Kidney (tissue), 13 donors: ENCODE measurements at regions not wholly inside any gene's neighbourhood (a gene's known extent, or its start where the extent isn't known, plus 50 kb on each side); places are given as distances from the start of the nearest gene placed in this dataset.
"Not testable (repeated sequence)": the region's sequence is repeated elsewhere in the genome, so short reads cannot be mapped to it uniquely, and the experiment has no call there.

ENCODE experiments used
- DNase-seq, 5 donors: peaks; one replicate each; pipeline ENCODE4 v3.0.0-alpha.2; 2013 to 2020
- FAIRE-seq: peaks from 2 replicates; lab custom pipeline; 2012; peaks lifted over from hg19 to GRCh38; lab: Jason Lieb, UNC
- H3K27ac ChIP-seq, 2 donors: one replicate each; pipeline ENCODE4 v1.7.0; 2013; ENCODE audit warnings: low read depth in 2 of 2, low read length in 2 of 2, inconsistent platforms in 1 of 2
- H3K27me3 ChIP-seq: one replicate; pipeline ENCODE4 v1.7.1; 2013; ENCODE audit warnings: low read length, inconsistent platforms; ENCODE audit not compliant: control insufficient read depth, insufficient read depth
- H3K36me3 ChIP-seq, 3 donors: one replicate each; pipeline versions ENCODE4 v1.7.0 to v1.7.1; 2013; ENCODE audit warnings: low read length in 3 of 3, control low read depth in 1 of 3, inconsistent platforms in 1 of 3; ENCODE audit not compliant: insufficient read depth in 3 of 3, control insufficient read depth in 2 of 3
- H3K4me1 ChIP-seq, 3 donors: one replicate each; pipeline versions ENCODE4 v1.7.0 to v1.7.1; 2013; ENCODE audit warnings: low read length in 3 of 3, inconsistent platforms in 1 of 3, low read depth in 1 of 3; ENCODE audit not compliant: control insufficient read depth in 2 of 3, insufficient read depth in 2 of 3
- H3K4me3 ChIP-seq, 3 donors: one replicate each; pipeline versions ENCODE4 v1.7.0 to v1.8.1; 2013; ENCODE audit warnings: low read length in 3 of 3, control low read depth in 1 of 3, inconsistent platforms in 1 of 3
- H3K9ac ChIP-seq, 3 donors: one replicate each; pipeline versions ENCODE4 v1.7.0 to v1.7.1; 2013; ENCODE audit warnings: low read length in 3 of 3, control low read depth in 1 of 3, inconsistent platforms in 1 of 3
- H3K9me3 ChIP-seq, 3 donors: one replicate each; pipeline versions ENCODE4 v1.7.0 to v1.7.1; 2013; ENCODE audit warnings: low read length in 3 of 3, control low read depth in 1 of 3, inconsistent platforms in 1 of 3; ENCODE audit not compliant: control insufficient read depth in 2 of 3, insufficient read depth in 1 of 3
- intact Hi-C: fragments of 100-400 bp; cut with DNase I; formaldehyde crosslinking; loops from one replicate; pipeline ENCODE4 v1.11.1; 2022
- TF ChIP-seq, protein P1 (sequence below): IDR thresholded peaks from 3 replicates; pipeline ENCODE4 v1.5.1; 2012; ENCODE audit warnings: mild to moderate bottlenecking, moderate library complexity, borderline replicate concordance; ENCODE audit not compliant: insufficient read depth; ENCODE audit errors: extremely low read depth
- donor health status: control.
- donor health status: control.
- donor health status: control.
- donor health status: control.
- donor health status: control.
- donor health status: DM: yes; HTN: yes; CAD: no.
- donor health status: Normal renal cell carcinoma (clear cell type).

DNA sequence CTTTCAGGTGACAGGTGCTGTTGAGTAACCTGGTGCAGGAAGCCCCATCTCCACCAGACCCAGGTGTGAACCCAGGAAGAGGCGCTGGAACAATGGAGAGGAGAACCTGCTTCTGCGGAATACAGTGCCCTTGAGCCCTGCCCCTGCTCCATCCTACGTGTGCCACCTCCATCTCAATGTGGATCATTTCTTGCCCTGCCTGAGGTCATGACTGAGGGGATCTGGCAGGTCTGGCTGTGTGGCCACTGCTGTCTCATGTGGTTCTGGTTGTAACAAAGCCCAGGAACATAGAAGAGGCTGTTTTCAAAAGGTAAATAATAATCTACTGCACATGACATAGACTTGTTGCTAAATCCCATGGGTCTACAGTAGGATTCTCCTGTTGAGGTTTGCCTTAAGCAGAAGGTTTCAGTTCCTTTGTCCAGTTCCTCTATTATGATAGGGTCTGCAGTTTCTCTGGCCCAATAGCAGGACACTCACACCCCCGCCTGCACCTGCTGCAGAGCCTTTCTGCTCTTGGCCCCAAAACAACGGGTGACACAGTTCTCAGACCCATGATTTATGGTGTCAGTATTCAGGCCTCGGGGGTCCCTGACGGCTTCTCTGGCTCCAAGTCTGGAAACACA is 113.5 kb upstream of the IGLL5 start:
- TF ChIP-seq, protein P1, sequence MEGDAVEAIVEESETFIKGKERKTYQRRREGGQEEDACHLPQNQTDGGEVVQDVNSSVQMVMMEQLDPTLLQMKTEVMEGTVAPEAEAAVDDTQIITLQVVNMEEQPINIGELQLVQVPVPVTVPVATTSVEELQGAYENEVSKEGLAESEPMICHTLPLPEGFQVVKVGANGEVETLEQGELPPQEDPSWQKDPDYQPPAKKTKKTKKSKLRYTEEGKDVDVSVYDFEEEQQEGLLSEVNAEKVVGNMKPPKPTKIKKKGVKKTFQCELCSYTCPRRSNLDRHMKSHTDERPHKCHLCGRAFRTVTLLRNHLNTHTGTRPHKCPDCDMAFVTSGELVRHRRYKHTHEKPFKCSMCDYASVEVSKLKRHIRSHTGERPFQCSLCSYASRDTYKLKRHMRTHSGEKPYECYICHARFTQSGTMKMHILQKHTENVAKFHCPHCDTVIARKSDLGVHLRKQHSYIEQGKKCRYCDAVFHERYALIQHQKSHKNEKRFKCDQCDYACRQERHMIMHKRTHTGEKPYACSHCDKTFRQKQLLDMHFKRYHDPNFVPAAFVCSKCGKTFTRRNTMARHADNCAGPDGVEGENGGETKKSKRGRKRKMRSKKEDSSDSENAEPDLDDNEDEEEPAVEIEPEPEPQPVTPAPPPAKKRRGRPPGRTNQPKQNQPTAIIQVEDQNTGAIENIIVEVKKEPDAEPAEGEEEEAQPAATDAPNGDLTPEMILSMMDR: no peak
- Histone ChIP-seq H3K36me3 (no peaks in the 10 kb centered on the region), H3K9ac (no peak overlapping the region), H3K9me3 (no peaks in the 10 kb centered on the region), H3K4me3 (no peak overlapping the region), H3K27ac (no peak overlapping the region), H3K27me3 (no peaks in the 10 kb centered on the region), H3K4me1 (no peaks in the 10 kb centered on the region)
- FAIRE-seq: no peak
- DNase-seq: no peak
- intact Hi-C loops: no loop called here

DNA sequence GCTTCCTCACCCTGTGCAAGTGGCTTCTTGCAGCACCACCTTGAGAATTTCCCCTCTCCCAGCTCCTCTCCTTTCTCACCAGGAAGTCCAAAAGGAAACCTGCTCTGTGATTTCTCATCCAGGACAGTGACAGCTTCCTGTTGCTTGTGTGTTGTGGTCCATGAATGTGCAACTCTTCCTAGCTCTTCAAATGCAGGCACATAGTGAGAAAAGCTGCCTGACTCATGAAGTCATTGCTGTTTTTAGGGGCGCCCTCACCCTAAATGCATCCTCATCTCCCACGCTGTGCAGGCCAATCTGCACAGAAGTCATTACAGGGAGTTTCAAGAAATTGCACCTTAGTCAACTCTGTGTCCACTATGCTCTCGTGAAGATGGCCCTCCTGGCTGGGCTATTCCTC is 112.9 kb upstream of the IGLL5 start:
- intact Hi-C loops, H3K4me3 ChIP-seq, H3K9ac ChIP-seq, H3K36me3 ChIP-seq, H3K27ac ChIP-seq, DNase-seq, H3K4me1 ChIP-seq, FAIRE-seq, H3K27me3 ChIP-seq, H3K9me3 ChIP-seq: not testable (repeated sequence)

DNA sequence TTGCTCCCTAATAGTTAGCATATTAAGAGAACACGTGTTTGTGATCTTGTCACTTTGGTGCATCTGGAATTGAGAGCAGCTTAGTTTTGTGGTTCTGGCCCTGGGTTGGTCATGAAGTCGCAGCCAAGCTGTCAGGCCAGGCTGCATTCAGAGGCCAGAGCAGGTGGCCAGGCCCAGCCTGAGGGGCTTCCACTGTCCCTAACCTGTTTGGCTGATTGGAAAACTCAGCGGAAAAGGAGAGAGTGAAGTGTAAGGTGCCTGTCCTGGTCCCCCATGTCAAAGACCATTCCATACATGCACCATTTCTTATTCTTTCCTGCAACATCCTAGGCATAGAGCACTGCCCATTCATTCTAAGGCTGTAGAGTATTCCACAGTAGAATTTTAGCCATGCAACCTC is 111.5 kb upstream of the IGLL5 start:
- H3K4me3 ChIP-seq: no peak overlapping the region
- H3K9ac ChIP-seq: no peak overlapping the region
- intact Hi-C loops: no loop called here
- TF ChIP-seq, protein P1: no peak
- DNase-seq (no peak), FAIRE-seq (no peak)
- no peaks in the 10 kb centered on the region for H3K27me3 ChIP-seq
- H3K9me3 ChIP-seq: no peaks in the 10 kb centered on the region
- no peaks in the 10 kb centered on the region for H3K36me3 ChIP-seq
- no peaks in the 10 kb centered on the region for H3K4me1 ChIP-seq
- no peak overlapping the region for H3K27ac ChIP-seq

DNA sequence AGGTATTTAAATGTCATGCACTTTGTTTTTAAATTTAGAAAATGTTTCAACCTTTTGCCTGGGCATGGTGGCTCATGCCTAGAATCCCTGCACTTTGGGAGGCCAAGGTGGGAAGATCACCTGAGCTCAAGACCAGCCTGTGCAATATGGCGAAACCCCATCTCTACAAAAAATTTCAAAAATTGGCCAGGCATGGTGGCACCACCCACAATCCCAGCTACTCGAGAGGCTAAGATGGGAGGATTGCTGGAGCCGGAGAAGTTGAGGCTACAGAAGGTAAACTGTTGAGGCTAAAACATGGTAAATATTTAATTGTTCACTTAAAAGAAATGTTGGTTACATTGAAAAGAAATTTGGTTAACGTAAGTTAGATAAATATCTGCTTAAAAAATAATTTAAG is 108.4 kb upstream of the IGLL5 start:
- no peak for FAIRE-seq
- intact Hi-C loops: no loop called here
- TF ChIP-seq, protein P1: no peak
- Histone ChIP-seq H3K4me3 (no peak overlapping the region), H3K9me3 (no peaks in the 10 kb centered on the region), H3K9ac (no peak overlapping the region), H3K36me3 (no peaks in the 10 kb centered on the region), H3K27me3 (no peaks in the 10 kb centered on the region), H3K4me1 (no peaks in the 10 kb centered on the region), H3K27ac (no peak overlapping the region)
- no peak for DNase-seq
